Lung microvascular endothelial cell (primary cell): ENCODE measurements at regions not wholly inside any gene's neighbourhood (a gene's known extent, or its start where the extent isn't known, plus 50 kb on each side); places are given as distances from the start of the nearest gene placed in this dataset.

Experiments used
- DNase-seq, 2 donors: peaks; one replicate each; pipeline versions ENCODE4 v3.0.0 to v3.0.0-alpha.2; 2010; ENCODE audit warnings: low read depth in 2 of 2

- DNase-seq = no peak
These were observed 1707.9 kb upstream of the PRR20A start for GRCh38 chr13:55432814-55433213.

GRCh38 chr13:55437162-55437561, 1703.6 kb upstream of the PRR20A start:
- DNase-seq = no peak

- no peak for DNase-seq
These were observed 1701.3 kb upstream of the PRR20A start for GRCh38 chr13:55439450-55439849.

GRCh38 chr13:55440465-55441085, 1700.1 kb upstream of the PRR20A start:
- no peak for DNase-seq

- DNase-seq = no peak
These were observed 1676.5 kb upstream of the PRR20A start for GRCh38 chr13:55464222-55464621.

- no peak for DNase-seq
These were observed 1673.2 kb upstream of the PRR20A start for GRCh38 chr13:55467476-55467875.

- DNase-seq = no peak
These were observed 1657.0 kb upstream of the PRR20A start for GRCh38 chr13:55483626-55484158.

- no peak for DNase-seq
These were observed 1647.4 kb upstream of the PRR20A start for GRCh38 chr13:55493297-55493696.

GRCh38 chr13:55497486-55497885, 1643.2 kb upstream of the PRR20A start:
- no peak for DNase-seq

GRCh38 chr13:55500694-55501093, 1640.0 kb upstream of the PRR20A start:
- no peak for DNase-seq

- no peak for DNase-seq
These were observed 1624.1 kb upstream of the PRR20A start for GRCh38 chr13:55516610-55517009.

- DNase-seq = no peak
These were observed 1623.4 kb upstream of the PRR20A start for GRCh38 chr13:55517312-55517711.

- DNase-seq = no peak
These were observed 1612.3 kb upstream of the PRR20A start for GRCh38 chr13:55528434-55528833.

- DNase-seq = no peak
These were observed 1606.4 kb upstream of the PRR20A start for GRCh38 chr13:55534306-55534705.

GRCh38 chr13:55538424-55538823, 1602.3 kb upstream of the PRR20A start:
- no peak for DNase-seq

- DNase-seq = no peak
These were observed 1597.7 kb upstream of the PRR20A start for GRCh38 chr13:55543053-55543452.

- DNase-seq = no peak
These were observed 1590.1 kb upstream of the PRR20A start for GRCh38 chr13:55550624-55551023.

- DNase-seq = no peak
These were observed 1587.0 kb upstream of the PRR20A start for GRCh38 chr13:55553701-55554100.

- no peak for DNase-seq
These were observed 1586.0 kb upstream of the PRR20A start for GRCh38 chr13:55554741-55555140.

- DNase-seq = no peak
These were observed 1580.4 kb upstream of the PRR20A start for GRCh38 chr13:55560331-55560730.

GRCh38 chr13:55563267-55563666, 1577.5 kb upstream of the PRR20A start:
- DNase-seq = no peak

GRCh38 chr13:55566334-55566733, 1574.4 kb upstream of the PRR20A start:
- no peak for DNase-seq

GRCh38 chr13:55566779-55567178, 1573.9 kb upstream of the PRR20A start:
- DNase-seq = no peak
